K562 (cell line): ENCODE measurements at regions not wholly inside any gene's neighbourhood (a gene's known extent, or its start where the extent isn't known, plus 50 kb on each side); places are given as distances from the start of the nearest gene placed in this dataset.

Experiments
- ATAC-seq: fragments of 200-7000 bp; cut with Tn5 transposase; 3 replicates; pipeline ENCODE4 v1.9.1; 2020; ENCODE audit warnings: moderate library complexity
- BruUV-seq: library from RNA; stranded (reverse); fragments of 400-500 nt; replicated peaks from 2 replicates; lab custom pipeline; 2021; lab: Mats Ljungman, UMichigan
- CTCF ChIA-PET: fragments of 300-600 bp; formaldehyde crosslinking; extraction: SDS; loops from one replicate; lab custom pipeline; 2021; ENCODE audit warnings: low intra/inter-chr PET ratio; lab: Yijun Ruan, JAX
- POLR2A ChIA-PET: fragments of 300-600, 350-650 bp; sonication (Branson Sonifier 250); formaldehyde crosslinking; extraction: SDS; loops from one replicate; lab custom pipeline; 2021; ENCODE audit warnings: antibody characterized with exemption, inconsistent platforms; lab: Yijun Ruan, JAX
- DNase-seq, 4 experiments: peaks; one replicate each; pipeline versions ENCODE4 v3.0.0 to v3.0.0-alpha.2; 2011 to 2018; ENCODE audit warnings: low spot score in 3 of 4, mixed read lengths in 3 of 4; ENCODE audit errors: extremely low read depth in 1 of 4
- FAIRE-seq: peaks from 2 replicates; lab custom pipeline; 2011; peaks lifted over from hg19 to GRCh38; lab: Jason Lieb, UNC
- H2AFZ ChIP-seq: 2 replicates; pipeline ENCODE4 v1.6.0; 2011; ENCODE audit warnings: low read depth, low read length, control low read depth, inconsistent platforms
- H3K27ac ChIP-seq: fragments of 200-600 bp; 3 replicates; pipeline ENCODE4 v1.8.0; 2011; ENCODE audit warnings: low read depth, mild to moderate bottlenecking, control low read depth, inconsistent platforms, low read length, moderate library complexity, mixed read lengths; ENCODE audit errors: extremely low read depth
- H3K27me3 ChIP-seq, 2 experiments: fragments of 300-600 bp in 1 of 2; 2 replicates in 1 of 2; 3 replicates in 1 of 2; pipeline versions ENCODE4 v1.6.0 to v1.8.0; 2011; ENCODE audit warnings: inconsistent platforms in 2 of 2, low read length in 2 of 2, mild to moderate bottlenecking in 1 of 2, mixed read lengths in 1 of 2, moderate library complexity in 1 of 2; ENCODE audit not compliant: control insufficient read depth in 2 of 2, insufficient read depth in 2 of 2
- H3K36me3 ChIP-seq: fragments of 300-600 bp; 3 replicates; pipeline ENCODE4 v1.8.0; 2011; ENCODE audit warnings: mild to moderate bottlenecking, low read length, inconsistent platforms; ENCODE audit not compliant: control insufficient read depth, insufficient read depth
- H3K4me1 ChIP-seq, 2 experiments: fragments of 200-600 bp in 1 of 2; replicated peaks in 1 of 2; 2 replicates in 1 of 2; 3 replicates in 1 of 2; pipeline versions ENCODE4 v1.5.1 to v1.8.0; 2011; ENCODE audit warnings: inconsistent platforms in 2 of 2, low read length in 2 of 2, mild to moderate bottlenecking in 1 of 2, mixed read lengths in 1 of 2, moderate library complexity in 1 of 2; ENCODE audit not compliant: control insufficient read depth in 2 of 2, insufficient read depth in 2 of 2
- H3K4me2 ChIP-seq: 2 replicates; pipeline ENCODE4 v1.6.1; 2011; ENCODE audit warnings: low read length, control low read depth, inconsistent platforms, mixed read lengths; ENCODE audit not compliant: insufficient read depth
- H3K4me3 ChIP-seq: fragments of 200-600 bp; sonication (generic), shearing (Covaris generic); 2 replicates; pipeline ENCODE4 v1.5.1; 2016; ENCODE audit warnings: control low read depth, inconsistent platforms
- H3K79me2 ChIP-seq: fragments of 200-600 bp; 3 replicates; pipeline ENCODE4 v1.8.0; 2011; ENCODE audit warnings: low read length, inconsistent platforms; ENCODE audit not compliant: control insufficient read depth, insufficient read depth
- H3K9ac ChIP-seq, 2 experiments: 2 replicates each; pipeline versions ENCODE4 v1.6.0 to v1.6.1; 2011; ENCODE audit warnings: low read depth in 2 of 2, low read length in 2 of 2, control low read depth in 1 of 2, inconsistent platforms in 1 of 2, mild to moderate bottlenecking in 1 of 2, mixed read lengths in 1 of 2; ENCODE audit not compliant: insufficient read depth in 1 of 2
- H3K9me1 ChIP-seq: one replicate; pipeline ENCODE4 v1.6.0; 2011; ENCODE audit warnings: inconsistent platforms, mild to moderate bottlenecking, low read length, moderate library complexity; ENCODE audit not compliant: control insufficient read depth, insufficient read depth
- H3K9me3 ChIP-seq: replicated peaks from 2 replicates; pipeline ENCODE4 v1.5.1; 2011; ENCODE audit warnings: low read depth, low read length, inconsistent platforms; ENCODE audit not compliant: control insufficient read depth, insufficient read depth
- H4K20me1 ChIP-seq: replicated peaks from 2 replicates; pipeline ENCODE4 v1.6.1; 2011; ENCODE audit warnings: low read length, inconsistent platforms, mixed read lengths; ENCODE audit not compliant: control insufficient read depth, insufficient read depth
- BACH1 ChIP-seq: fragments of 200-800 bp; sonication (Bioruptor generic); IDR thresholded peaks from 2 replicates; pipeline ENCODE4 v1.6.1; 2016; ENCODE audit warnings: missing genetic modification characterization, missing compliant biosample characterization
- NRF1 ChIP-seq, 2 experiments: fragments of 450-650 bp; IDR thresholded peaks in 1 of 2; conservative IDR thresholded peaks in 1 of 2; 2 replicates each; pipeline ENCODE4 v1.6.1; 2014; ENCODE audit warnings: mild to moderate bottlenecking in 2 of 2
- PPARD ChIP-seq: fragments of 250-450 bp; sonication (Bioruptor Pico); IDR thresholded peaks from 2 replicates; pipeline ENCODE4 v1.8.0; 2022; ENCODE audit warnings: inconsistent platforms, mild to moderate bottlenecking, moderate library complexity
- TSC22D4 ChIP-seq: fragments of 450-650 bp; IDR thresholded peaks from 2 replicates; pipeline ENCODE4 v1.6.1; 2016; ENCODE audit warnings: missing genetic modification characterization, missing biosample characterization, control low read depth
- YY1 ChIP-seq, 3 experiments: IDR thresholded peaks; 2 replicates each; pipeline ENCODE4 v1.6.1; 2011; ENCODE audit warnings: low read length in 2 of 3, mild to moderate bottlenecking in 2 of 3, moderate library complexity in 2 of 3, borderline replicate concordance in 1 of 3, control low read depth in 1 of 3, low read depth in 1 of 3; ENCODE audit not compliant: insufficient read depth in 3 of 3, insufficient replicate concordance in 2 of 3, control insufficient read depth in 1 of 3, insufficient read length in 1 of 3; ENCODE audit errors: extremely low read depth in 1 of 3
- ZNF354B ChIP-seq: fragments of 250-450 bp; sonication (Bioruptor Pico); IDR thresholded peaks from 2 replicates; pipeline ENCODE4 v1.4.0; 2020
- WGBS: fragments of 100-300 bp; shearing (Covaris generic); methylation state at CpG from one replicate; pipeline ENCODE4 v1.1.6; 2016; ENCODE audit warnings: low coverage, mixed read lengths; ENCODE audit not compliant: insufficient coverage; ENCODE audit errors: missing lambda C conversion rate; 5-methylcytosine and 5-hydroxymethylcytosine counted together
- in situ Hi-C: fragments of 300-500 bp; cut with MboI; formaldehyde crosslinking; loops from 4 replicates; pipeline ENCODE4 v1.15.0; 2018; ENCODE audit warnings: inconsistent platforms, mixed read lengths
- intact Hi-C: fragments of 100-400 bp; cut with micrococcal nuclease; formaldehyde crosslinking; loops from 2 replicates; pipeline ENCODE4 v1.14.2; 2022
- TF ChIP-seq, protein P1 (sequence below): fragments of 250-450 bp; sonication (Bioruptor Pico); IDR thresholded peaks from 2 replicates; pipeline ENCODE4 v1.8.0; 2022; ENCODE audit warnings: moderate library complexity, mild to moderate bottlenecking, inconsistent platforms

- no peaks in the 10 kb centered on the region for H3K36me3 ChIP-seq
- no peaks in the 10 kb centered on the region for H3K9me3 ChIP-seq
- H3K4me3 ChIP-seq, result no peak overlapping the region
- TF ChIP-seq PPARD (CRISPR knock-in tag) (no peak), YY1 (IDR thresholded peaks at IDR 0.05; ENCODE audit: borderline replicate concordance in 1 of 3, control insufficient read depth in 1 of 3, extremely low read depth in 1 of 3, insufficient read depth in 3 of 3, insufficient read length in 1 of 3, insufficient replicate concordance in 2 of 3, low read depth in 1 of 3, low read length in 2 of 3) (no peak), NRF1 (conservative IDR thresholded peaks at IDR 0.05 in 1 of 2, IDR thresholded peaks at IDR 0.05 in 1 of 2) (no peak), TSC22D4 (no peak), ZNF354B (CRISPR knock-in tag) (no peak), BACH1 (tag) (no peak)
- TF ChIP-seq, protein P1, sequence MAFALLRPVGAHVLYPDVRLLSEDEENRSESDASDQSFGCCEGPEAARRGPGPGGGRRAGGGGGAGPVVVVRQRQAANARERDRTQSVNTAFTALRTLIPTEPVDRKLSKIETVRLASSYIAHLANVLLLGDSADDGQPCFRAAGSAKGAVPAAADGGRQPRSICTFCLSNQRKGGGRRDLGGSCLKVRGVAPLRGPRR (CRISPR knock-in tag), result no peak
- H2AFZ ChIP-seq, result no peak overlapping the region
- DNase-seq (no peak), ATAC-seq (no peak), FAIRE-seq (no peak)
- CTCF ChIA-PET, result no interaction called here
- no peak overlapping the region for H3K27ac ChIP-seq
- H4K20me1 ChIP-seq, result no peaks in the 10 kb centered on the region
- in situ Hi-C loops (no loop called here), intact Hi-C loops (no loop called here)
- no TSS peak for BruUV-seq
- WGBS, result 0% methylated on average over 1 of the region's 1 CpG
- no peaks in the 10 kb centered on the region for H3K4me1 ChIP-seq
- H3K27me3 ChIP-seq, result no peaks in the 10 kb centered on the region
- no peak overlapping the region for H3K4me2 ChIP-seq
- POLR2A ChIA-PET, result no interaction called here
- H3K9me1 ChIP-seq, result no peaks in the 10 kb centered on the region
- H3K9ac ChIP-seq, result no peak overlapping the region
- H3K79me2 ChIP-seq, result no peaks in the 10 kb centered on the region
These were observed 154.5 kb downstream of the GASK1B start for GRCh38 chr4:158018221-158018830.
